Fibroblast of pulmonary artery (primary cell): ENCODE measurements at regions not wholly inside any gene's neighbourhood (a gene's known extent, or its start where the extent isn't known, plus 50 kb on each side); places are given as distances from the start of the nearest gene placed in this dataset.

Experiments used
- DNase-seq: peaks from one replicate; pipeline ENCODE4 v3.0.0-alpha.2; 2010; ENCODE audit warnings: low read depth
- H3K4me3 ChIP-seq: replicated peaks from 2 replicates; pipeline ENCODE4 v1.5.1; 2011; ENCODE audit warnings: low read depth, mild to moderate bottlenecking, control low read depth, low read length, moderate library complexity
- CTCF ChIP-seq: IDR thresholded peaks from 2 replicates; pipeline ENCODE4 v1.5.1; 2011; ENCODE audit warnings: mild to moderate bottlenecking, control low read depth, low read length, inconsistent platforms; ENCODE audit errors: missing control alignments

- H3K4me3 ChIP-seq: no peak overlapping the region
- TF ChIP-seq CTCF: peak; percentile 28
- DNase-seq: peak; percentile 44
Observed at GRCh38 chr13:24605923-24606372, 74.3 kb upstream of the ATP12A start.

GRCh38 chr13:24606486-24607170 is 73.6 kb upstream of the ATP12A start:
- no peak for DNase-seq
- TF ChIP-seq CTCF: no peak
- H3K4me3 ChIP-seq: no peak overlapping the region

- no peak for TF ChIP-seq CTCF
- no peak overlapping the region for H3K4me3 ChIP-seq
- DNase-seq: no peak
Observed at GRCh38 chr13:24610956-24611355, 69.3 kb upstream of the ATP12A start.

GRCh38 chr13:24612726-24613125 is 67.5 kb upstream of the ATP12A start:
- no peak overlapping the region for H3K4me3 ChIP-seq
- no peak for TF ChIP-seq CTCF
- DNase-seq: no peak

GRCh38 chr13:24613128-24613527 is 67.1 kb upstream of the ATP12A start:
- no peak overlapping the region for H3K4me3 ChIP-seq
- no peak for TF ChIP-seq CTCF
- no peak for DNase-seq

- H3K4me3 ChIP-seq: no peak overlapping the region
- no peak for TF ChIP-seq CTCF
Observed at GRCh38 chr13:24613755-24614154, 66.5 kb upstream of the ATP12A start.

GRCh38 chr13:24614306-24615080 is 65.7 kb upstream of the ATP12A start:
- no peak for DNase-seq
- H3K4me3 ChIP-seq: no peak overlapping the region
- no peak for TF ChIP-seq CTCF

More at GRCh38 chr13:24613755-24614154, 66.5 kb upstream of the ATP12A start:
- no peak for DNase-seq
